Natural killer cell treated with Interleukin-12 subunit alpha and Interleukin-12 subunit beta and Interleukin-15 and Interleukin-18, amount 100 ng/mL, for 72 hours (primary cell): ENCODE measurements at regions not wholly inside any gene's neighbourhood (a gene's known extent, or its start where the extent isn't known, plus 50 kb on each side); places are given as distances from the start of the nearest gene placed in this dataset.

Experiments used
- ATAC-seq, 2 donors: fragments of 150-1000 bp; cut with Tn5 transposase in 1 of 2; sonication (Bioruptor Pico), chemical (Tn5 transposase) in 1 of 2; 2 replicates each; pipeline ENCODE4 v1.10.0; 2021
- DNase-seq: peaks from one replicate; pipeline ENCODE4 v3.0.0; 2022; ENCODE audit warnings: low spot score
- H3K27ac Mint-ChIP-seq, 2 donors: 1 replicate in 1 of 2; 2 replicates in 1 of 2; pipeline ENCODE4 v1.8.0; 2022; ENCODE audit warnings: mixed read lengths in 2 of 2, mild to moderate bottlenecking in 1 of 2, moderate library complexity in 1 of 2
- H3K27me3 Mint-ChIP-seq, 2 donors: 1 replicate in 1 of 2; 2 replicates in 1 of 2; pipeline ENCODE4 v1.8.0; 2022; ENCODE audit warnings: mixed read lengths in 2 of 2
- H3K36me3 Mint-ChIP-seq: one replicate; pipeline ENCODE4 v1.8.0; 2022; ENCODE audit warnings: mixed read lengths
- H3K4me1 Mint-ChIP-seq, 2 donors: 1 replicate in 1 of 2; 2 replicates in 1 of 2; pipeline ENCODE4 v1.8.0; 2022; ENCODE audit warnings: low read depth in 2 of 2, mixed read lengths in 2 of 2, mild to moderate bottlenecking in 1 of 2
- H3K4me3 Mint-ChIP-seq: one replicate; pipeline ENCODE4 v1.8.0; 2022; ENCODE audit warnings: mixed read lengths
- H3K9me3 Mint-ChIP-seq: 2 replicates; pipeline ENCODE4 v1.8.0; 2022; ENCODE audit warnings: mixed read lengths

- ATAC-seq (peak; percentile 18 to 22), DNase-seq (peak; percentile 46)
- no peaks in the 10 kb centered on the region for H3K36me3 Mint-ChIP-seq
- H3K27ac Mint-ChIP-seq = no peak overlapping the region
- H3K27me3 Mint-ChIP-seq = peaks cover 6 to 18% of the 10 kb centered on the region in 2 donors
- H3K9me3 Mint-ChIP-seq = peaks cover 3% of the 10 kb centered on the region
- no peak overlapping the region for H3K4me3 Mint-ChIP-seq
- no peaks in the 10 kb centered on the region for H3K4me1 Mint-ChIP-seq
These were observed 275.1 kb downstream of the NPHP4 start for GRCh38 chr1:5717031-5717682.

GRCh38 chr1:5716126-5716525 is 276.1 kb downstream of the NPHP4 start:
- Mint-ChIP-seq H3K4me1 (no peaks in the 10 kb centered on the region), H3K4me3 (no peak overlapping the region), H3K27me3 (peaks cover 6 to 18% of the 10 kb centered on the region in 2 donors), H3K9me3 (peaks cover 3% of the 10 kb centered on the region), H3K36me3 (no peaks in the 10 kb centered on the region), H3K27ac (no peak overlapping the region)
- ATAC-seq (no peak), DNase-seq (peak; percentile 12)

- Mint-ChIP-seq H3K9me3 (peaks cover 3% of the 10 kb centered on the region), H3K4me3 (no peak overlapping the region), H3K4me1 (no peaks in the 10 kb centered on the region), H3K36me3 (no peaks in the 10 kb centered on the region), H3K27me3 (peaks cover 6 to 18% of the 10 kb centered on the region in 2 donors), H3K27ac (no peak overlapping the region)
- DNase-seq (peak; percentile 46), ATAC-seq (no peak)
These were observed 278.9 kb downstream of the NPHP4 start for GRCh38 chr1:5713101-5714010.

GRCh38 chr1:5711956-5712645 is 280.1 kb downstream of the NPHP4 start:
- H3K27ac Mint-ChIP-seq = no peak overlapping the region
- no peak overlapping the region for H3K4me3 Mint-ChIP-seq
- H3K9me3 Mint-ChIP-seq = peaks cover 3% of the 10 kb centered on the region
- H3K4me1 Mint-ChIP-seq = no peaks in the 10 kb centered on the region
- no peaks in the 10 kb centered on the region for H3K36me3 Mint-ChIP-seq
- DNase-seq (peak; percentile 48), ATAC-seq (no peak)
- H3K27me3 Mint-ChIP-seq = peaks cover 2 to 18% of the 10 kb centered on the region in 2 donors

GRCh38 chr1:5711079-5711478 is 281.1 kb downstream of the NPHP4 start:
- ATAC-seq (no peak), DNase-seq (peak; percentile 23)
- no peaks in the 10 kb centered on the region for H3K36me3 Mint-ChIP-seq
- no peak overlapping the region for H3K27ac Mint-ChIP-seq
- peaks cover 3% of the 10 kb centered on the region for H3K9me3 Mint-ChIP-seq
- no peak overlapping the region for H3K4me3 Mint-ChIP-seq
- H3K4me1 Mint-ChIP-seq = no peaks in the 10 kb centered on the region
- H3K27me3 Mint-ChIP-seq = peaks cover 2 to 13% of the 10 kb centered on the region in 2 donors

GRCh38 chr1:5709976-5710375 is 282.2 kb downstream of the NPHP4 start:
- Mint-ChIP-seq H3K36me3 (no peaks in the 10 kb centered on the region), H3K4me3 (no peak overlapping the region), H3K9me3 (no peaks in the 10 kb centered on the region), H3K27me3 (peaks cover 0 to 2% of the 10 kb centered on the region in 2 donors), H3K27ac (no peak overlapping the region), H3K4me1 (no peaks in the 10 kb centered on the region)
- DNase-seq (no peak), ATAC-seq (no peak)

GRCh38 chr1:5709461-5709975 is 282.7 kb downstream of the NPHP4 start:
- Mint-ChIP-seq H3K27me3 (no peaks in the 10 kb centered on the region), H3K27ac (no peak overlapping the region), H3K36me3 (no peaks in the 10 kb centered on the region), H3K9me3 (no peaks in the 10 kb centered on the region), H3K4me3 (no peak overlapping the region), H3K4me1 (no peaks in the 10 kb centered on the region)
- ATAC-seq (no peak), DNase-seq (no peak)

- Mint-ChIP-seq H3K4me3 (no peak overlapping the region), H3K36me3 (no peaks in the 10 kb centered on the region), H3K4me1 (no peaks in the 10 kb centered on the region), H3K27me3 (no peaks in the 10 kb centered on the region), H3K9me3 (no peaks in the 10 kb centered on the region), H3K27ac (no peak overlapping the region)
- ATAC-seq = no peak
- DNase-seq = peak; percentile 13
These were observed 283.6 kb downstream of the NPHP4 start for GRCh38 chr1:5708346-5709245.

- Mint-ChIP-seq H3K27ac (no peak overlapping the region), H3K4me3 (no peak overlapping the region), H3K4me1 (no peaks in the 10 kb centered on the region), H3K36me3 (no peaks in the 10 kb centered on the region), H3K27me3 (no peaks in the 10 kb centered on the region), H3K9me3 (no peaks in the 10 kb centered on the region)
- DNase-seq (no peak), ATAC-seq (no peak)
These were observed 284.5 kb downstream of the NPHP4 start for GRCh38 chr1:5707566-5708345.

- no peaks in the 10 kb centered on the region for H3K4me1 Mint-ChIP-seq
- no peaks in the 10 kb centered on the region for H3K36me3 Mint-ChIP-seq
- H3K9me3 Mint-ChIP-seq = no peaks in the 10 kb centered on the region
- ATAC-seq (no peak), DNase-seq (no peak)
- no peak overlapping the region for H3K4me3 Mint-ChIP-seq
- H3K27me3 Mint-ChIP-seq = no peaks in the 10 kb centered on the region
- no peak overlapping the region for H3K27ac Mint-ChIP-seq
These were observed 286.0 kb downstream of the NPHP4 start for GRCh38 chr1:5706239-5706638.

GRCh38 chr1:5705751-5706150 is 286.5 kb downstream of the NPHP4 start:
- peak in 1 of 2 donors; percentile 4 for ATAC-seq
- Mint-ChIP-seq H3K9me3 (no peaks in the 10 kb centered on the region), H3K36me3 (no peaks in the 10 kb centered on the region), H3K27ac (no peak overlapping the region), H3K27me3 (no peaks in the 10 kb centered on the region), H3K4me3 (no peak overlapping the region), H3K4me1 (no peaks in the 10 kb centered on the region)
- DNase-seq = no peak
